NB4 (cell line): ENCODE measurements at regions not wholly inside any gene's neighbourhood (a gene's known extent, or its start where the extent isn't known, plus 50 kb on each side); places are given as distances from the start of the nearest gene placed in this dataset.

ENCODE experiments used
- POLR2A ChIP-seq: IDR thresholded peaks from 2 replicates; pipeline ENCODE4 v1.6.1; 2011; ENCODE audit warnings: mild to moderate bottlenecking; ENCODE audit not compliant: insufficient read length; ENCODE audit errors: extremely low read depth
- TF ChIP-seq, protein P1 (sequence below): IDR thresholded peaks from one replicate; pipeline ENCODE4 v1.5.1; 2012; ENCODE audit warnings: low read depth, low read length

DNA sequence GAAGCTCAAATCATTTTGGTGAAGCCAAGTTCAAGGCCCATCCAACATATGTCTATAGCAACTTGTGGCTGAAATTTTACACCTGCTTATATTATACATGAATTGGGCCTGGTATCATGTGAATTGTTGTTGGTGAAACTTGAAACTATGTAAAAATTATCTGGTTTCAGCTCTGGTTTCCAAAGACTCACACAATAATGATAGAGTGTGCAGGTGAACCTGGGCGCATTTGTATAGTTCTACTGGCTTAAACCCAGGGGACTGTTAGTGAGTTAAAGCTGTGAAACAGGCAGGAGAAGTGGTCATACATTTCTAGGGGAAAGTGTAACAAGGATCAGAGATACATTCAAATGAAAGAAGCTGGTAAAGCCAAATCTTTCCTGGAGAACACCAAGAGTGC, 627.3 kb downstream of the METTL15 start:
- TF ChIP-seq, protein P1, sequence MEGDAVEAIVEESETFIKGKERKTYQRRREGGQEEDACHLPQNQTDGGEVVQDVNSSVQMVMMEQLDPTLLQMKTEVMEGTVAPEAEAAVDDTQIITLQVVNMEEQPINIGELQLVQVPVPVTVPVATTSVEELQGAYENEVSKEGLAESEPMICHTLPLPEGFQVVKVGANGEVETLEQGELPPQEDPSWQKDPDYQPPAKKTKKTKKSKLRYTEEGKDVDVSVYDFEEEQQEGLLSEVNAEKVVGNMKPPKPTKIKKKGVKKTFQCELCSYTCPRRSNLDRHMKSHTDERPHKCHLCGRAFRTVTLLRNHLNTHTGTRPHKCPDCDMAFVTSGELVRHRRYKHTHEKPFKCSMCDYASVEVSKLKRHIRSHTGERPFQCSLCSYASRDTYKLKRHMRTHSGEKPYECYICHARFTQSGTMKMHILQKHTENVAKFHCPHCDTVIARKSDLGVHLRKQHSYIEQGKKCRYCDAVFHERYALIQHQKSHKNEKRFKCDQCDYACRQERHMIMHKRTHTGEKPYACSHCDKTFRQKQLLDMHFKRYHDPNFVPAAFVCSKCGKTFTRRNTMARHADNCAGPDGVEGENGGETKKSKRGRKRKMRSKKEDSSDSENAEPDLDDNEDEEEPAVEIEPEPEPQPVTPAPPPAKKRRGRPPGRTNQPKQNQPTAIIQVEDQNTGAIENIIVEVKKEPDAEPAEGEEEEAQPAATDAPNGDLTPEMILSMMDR = no peak
- no peak for TF ChIP-seq POLR2A
